NCI-H446 treated with DMSO at 0.1 percent for 48 hours (cell line): ENCODE measurements at regions not wholly inside any gene's neighbourhood (a gene's known extent, or its start where the extent isn't known, plus 50 kb on each side); places are given as distances from the start of the nearest gene placed in this dataset.

Experiments
- DNase-seq: peaks from one replicate; lab custom pipeline; 2025; lab: John Stamatoyannopoulos, UW

DNA sequence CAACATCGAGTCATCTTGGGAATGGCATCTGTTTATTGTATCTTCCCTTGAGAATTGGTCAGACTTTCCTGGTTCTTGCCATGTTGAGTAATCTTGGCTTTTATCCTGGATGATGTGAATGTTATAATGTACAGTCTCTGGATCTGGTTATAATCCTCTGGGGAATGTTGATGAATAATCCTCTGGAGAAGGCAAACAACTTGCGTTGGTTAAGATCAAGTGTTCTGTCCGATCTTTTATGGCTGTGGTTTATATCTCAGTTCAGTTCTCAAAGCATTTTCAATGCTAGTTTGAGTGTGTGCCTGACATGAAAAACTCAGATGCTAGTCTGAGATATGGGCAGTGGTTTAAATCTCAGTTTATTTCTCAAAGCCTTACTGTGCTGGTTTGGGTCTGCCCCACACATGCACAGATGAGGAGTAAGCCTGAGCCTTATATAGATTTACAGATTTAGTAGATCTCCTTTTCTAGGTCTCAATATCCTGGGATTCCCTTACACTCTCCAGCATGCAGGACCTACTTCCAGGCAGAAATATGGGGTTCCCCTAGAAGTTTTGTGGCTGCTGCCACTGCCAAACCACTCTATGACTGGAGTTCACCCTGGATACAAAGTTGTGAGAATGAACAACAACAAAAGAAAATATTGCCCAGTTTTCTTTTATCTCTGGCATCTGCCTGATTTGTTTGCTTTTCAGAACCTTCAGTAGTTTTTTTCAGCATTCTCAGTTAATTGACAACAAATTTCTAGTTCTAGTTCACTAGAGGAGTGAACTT lies 191.8 kb upstream of the MAN1A1 start:
- peak; percentile 30 for DNase-seq

DNA sequence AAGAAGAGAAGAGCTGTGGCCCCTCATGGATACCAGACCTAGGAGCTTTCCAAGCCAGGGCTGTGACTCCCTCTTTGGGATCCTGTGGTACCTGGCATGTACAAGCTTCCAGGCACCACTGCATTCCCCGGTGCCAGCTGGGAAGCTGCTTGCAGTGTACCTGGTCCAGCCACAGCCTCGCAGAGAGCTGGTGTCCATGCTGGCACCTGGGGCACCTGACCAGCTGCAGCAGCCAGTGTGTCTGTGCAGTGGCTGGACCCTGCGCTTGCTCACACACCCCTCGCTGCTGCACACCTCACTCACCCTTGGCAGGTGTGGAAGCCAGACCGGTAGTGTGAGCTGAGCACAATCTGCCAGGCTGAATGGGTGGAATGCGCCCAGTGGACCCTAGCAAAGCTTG lies 190.9 kb upstream of the MAN1A1 start:
- no peak for DNase-seq

DNA sequence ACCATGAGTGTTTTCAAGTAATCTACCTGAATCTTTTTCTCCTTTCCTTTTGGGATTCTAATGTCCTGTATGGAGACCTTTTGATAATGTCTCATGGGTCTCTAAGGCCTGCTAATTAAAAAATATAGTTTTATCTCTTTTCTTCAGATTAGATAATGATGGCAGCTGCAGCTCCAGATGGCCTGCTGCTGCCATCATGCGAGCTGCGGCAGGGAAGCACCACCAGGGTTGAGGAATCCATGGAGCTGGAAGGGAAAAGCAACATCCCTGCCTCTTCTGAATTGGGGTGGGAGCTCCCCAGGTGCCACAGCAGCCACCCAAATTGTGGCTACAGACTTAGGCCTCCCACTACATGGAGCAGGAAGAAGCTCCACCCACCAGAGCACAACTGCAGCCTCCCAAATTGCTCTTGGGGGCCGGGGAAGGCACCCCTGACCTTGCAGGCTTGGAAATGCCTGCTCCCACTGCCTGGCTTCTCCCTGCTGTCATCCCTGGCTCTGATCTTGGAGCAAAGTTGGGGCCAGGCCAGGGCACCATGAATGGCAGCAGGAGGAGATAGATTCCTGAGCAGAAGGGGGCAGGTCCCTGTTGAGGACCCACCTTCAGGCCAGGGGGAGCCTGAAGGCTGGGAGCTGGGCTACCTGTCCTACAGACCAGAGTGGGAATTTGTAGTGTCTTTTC lies 189.6 kb upstream of the MAN1A1 start:
- no peak for DNase-seq

DNA sequence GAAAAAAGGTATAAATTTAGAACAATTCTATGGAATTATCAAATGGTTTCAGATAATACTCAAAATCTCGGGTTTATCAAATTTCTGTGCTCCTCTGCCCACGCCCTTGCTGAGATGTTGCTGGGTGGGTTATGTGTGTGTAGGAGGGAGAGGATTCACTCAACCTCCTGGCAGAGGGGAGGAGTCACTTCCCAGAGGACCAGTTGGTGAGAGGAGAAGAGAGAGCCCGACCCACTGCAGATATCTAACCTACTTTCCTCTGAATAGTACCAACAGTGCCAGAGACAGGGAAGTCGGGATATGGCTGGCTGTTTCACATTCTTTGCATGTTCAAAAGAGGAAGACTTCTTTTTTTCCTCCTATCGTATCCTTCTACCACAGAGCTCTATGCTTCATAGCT lies 187.1 kb upstream of the MAN1A1 start:
- no peak for DNase-seq

DNA sequence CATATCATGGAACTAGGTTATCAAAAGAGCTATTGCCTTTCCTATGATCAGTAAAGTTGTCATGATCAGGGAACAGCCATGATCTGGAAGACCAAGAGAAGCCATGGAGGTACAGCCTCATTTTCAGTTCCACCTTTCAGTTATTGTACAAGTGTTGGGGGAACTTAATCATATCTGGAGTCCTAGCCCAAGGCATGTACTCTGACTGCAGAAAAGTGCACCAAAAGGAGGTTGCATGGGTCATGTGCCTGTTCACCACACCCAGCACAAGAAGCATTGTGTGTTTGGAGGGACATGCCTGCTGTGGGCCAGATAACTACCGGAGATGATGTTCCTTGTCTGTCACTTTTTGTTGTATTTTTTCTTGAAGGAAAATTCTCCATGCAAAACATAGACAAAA lies 185.8 kb upstream of the MAN1A1 start:
- no peak for DNase-seq

DNA sequence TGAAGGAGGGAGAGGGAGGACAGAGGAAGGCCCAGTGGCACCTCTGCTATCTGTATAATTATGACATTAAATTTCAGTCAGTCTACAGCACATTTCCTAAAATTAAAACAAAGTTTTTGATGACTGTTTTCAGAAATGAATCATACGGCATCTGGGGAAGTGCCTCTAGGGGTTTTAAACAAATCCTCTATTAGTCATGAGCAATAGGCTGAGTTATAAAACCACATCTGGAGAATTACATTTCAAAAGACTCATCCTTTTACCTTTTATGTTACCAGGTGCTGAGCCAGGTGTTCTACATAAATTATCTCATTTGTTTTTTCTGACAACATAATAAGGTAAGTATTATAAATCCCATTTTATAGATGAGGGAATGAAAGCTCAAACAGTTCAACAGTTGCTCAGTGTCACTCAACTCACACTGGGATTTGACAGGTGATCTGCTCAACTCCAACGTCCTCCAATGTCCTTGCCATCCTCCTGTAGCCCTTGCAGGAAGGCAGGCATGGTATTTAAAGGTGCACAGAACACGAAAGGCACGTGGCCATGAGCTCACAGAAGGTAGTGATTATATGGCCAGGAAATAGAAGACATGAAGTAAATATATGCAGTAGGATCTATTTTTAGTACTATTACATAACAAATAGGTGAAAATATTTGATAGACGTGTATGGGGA lies 184.2 kb upstream of the MAN1A1 start:
- DNase-seq = no peak

DNA sequence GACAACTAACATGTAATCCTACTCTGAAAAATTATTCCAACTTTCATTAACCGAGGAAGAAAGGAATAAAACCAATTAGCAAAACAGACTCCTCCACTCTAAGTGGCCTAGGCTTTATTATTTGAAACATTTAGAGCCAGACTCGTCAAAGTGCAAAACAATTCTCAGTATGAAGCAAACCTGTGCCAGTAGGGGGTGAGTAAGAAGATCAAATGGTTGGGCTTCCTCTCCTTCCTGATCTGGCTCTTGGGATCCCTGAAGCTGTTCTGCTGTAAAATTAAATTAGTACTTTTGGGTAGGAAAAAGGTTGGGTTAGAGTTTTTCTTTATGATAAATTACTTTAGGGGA lies 177.6 kb upstream of the MAN1A1 start:
- no peak for DNase-seq

DNA sequence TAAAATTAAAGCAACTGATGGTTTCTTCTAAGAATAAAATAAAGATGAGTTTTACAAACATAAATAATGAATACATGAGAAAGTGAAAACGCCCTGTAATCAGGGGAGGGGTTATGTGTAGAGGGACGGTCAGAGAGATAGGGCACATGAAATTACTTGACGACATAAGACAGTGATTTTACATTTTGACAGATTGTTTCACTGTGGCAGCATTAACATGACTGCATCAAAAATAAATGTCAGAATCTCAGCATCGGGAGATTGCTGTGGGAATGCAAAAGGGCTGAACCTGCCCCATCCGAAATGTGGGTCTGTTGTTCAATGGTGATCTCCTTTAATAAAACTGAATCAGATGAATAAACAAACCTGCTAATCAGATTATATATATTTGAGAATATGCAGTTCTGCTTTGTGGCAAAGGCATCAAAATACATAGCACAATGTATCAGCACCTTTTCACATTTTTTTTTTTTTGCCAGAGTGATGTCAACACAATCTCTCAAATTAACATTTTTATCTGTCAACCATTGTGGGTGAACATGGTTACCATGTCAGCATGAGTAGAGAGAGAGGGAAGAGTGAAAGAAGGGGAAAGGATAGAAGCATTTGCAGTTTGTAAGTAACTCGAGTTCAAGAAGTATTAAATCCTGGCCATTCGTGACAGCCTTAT lies 177.1 kb upstream of the MAN1A1 start:
- DNase-seq = no peak

DNA sequence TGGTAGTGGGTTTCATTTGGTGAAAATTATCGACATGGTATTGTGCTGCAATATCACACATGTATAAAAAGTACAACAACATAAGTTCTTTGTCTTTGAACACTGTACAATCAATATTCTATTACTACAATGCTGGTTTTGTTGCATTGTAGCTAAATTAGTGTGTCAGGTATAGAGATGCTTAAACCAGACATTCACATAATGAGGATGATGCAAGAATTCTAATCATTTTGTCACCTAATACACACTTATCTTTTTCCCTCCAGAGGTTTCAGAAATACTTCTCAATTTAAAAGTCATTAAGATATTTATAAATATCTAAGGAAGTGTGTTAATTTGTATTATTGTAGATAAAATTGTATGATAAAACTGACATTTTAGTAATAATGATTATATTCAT lies 174.8 kb upstream of the MAN1A1 start:
- no peak for DNase-seq

DNA sequence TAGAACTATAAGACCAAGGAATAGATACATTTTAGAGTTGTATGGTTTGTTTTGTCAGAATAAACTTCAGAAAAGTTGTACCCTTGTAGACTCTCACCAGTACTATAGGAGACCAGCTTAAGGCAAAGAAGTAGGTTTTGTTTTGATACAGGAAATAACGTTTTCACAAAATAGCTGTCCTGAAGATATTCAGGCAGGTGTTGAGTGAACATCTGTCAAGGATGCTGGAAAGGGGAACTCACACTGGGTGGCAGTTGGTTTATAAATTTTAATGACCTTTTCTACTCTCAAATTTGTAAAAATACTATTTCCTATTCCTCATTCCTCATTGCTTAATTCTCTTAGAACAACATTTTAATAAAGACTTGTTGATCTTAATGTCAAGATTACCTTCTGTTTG lies 174.0 kb upstream of the MAN1A1 start:
- DNase-seq = no peak

DNA sequence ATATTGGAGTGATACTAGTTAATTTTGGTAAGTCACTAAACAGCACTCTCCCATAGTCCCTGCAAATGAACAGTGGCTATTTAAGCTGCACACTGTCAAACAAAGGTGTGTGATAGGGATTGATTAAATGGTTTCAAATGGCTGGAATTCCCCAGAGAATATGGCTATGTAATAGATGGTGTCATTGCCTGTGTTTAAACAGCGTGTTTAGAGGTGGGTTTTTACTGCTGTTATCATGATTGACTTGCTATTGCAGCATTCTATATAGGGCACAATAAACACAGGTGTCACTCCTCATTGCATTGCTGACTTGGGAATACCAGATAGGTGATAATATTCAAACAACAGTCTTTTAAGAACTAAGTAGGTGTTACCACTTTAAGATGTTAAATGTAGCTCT lies 171.7 kb upstream of the MAN1A1 start:
- no peak for DNase-seq

DNA sequence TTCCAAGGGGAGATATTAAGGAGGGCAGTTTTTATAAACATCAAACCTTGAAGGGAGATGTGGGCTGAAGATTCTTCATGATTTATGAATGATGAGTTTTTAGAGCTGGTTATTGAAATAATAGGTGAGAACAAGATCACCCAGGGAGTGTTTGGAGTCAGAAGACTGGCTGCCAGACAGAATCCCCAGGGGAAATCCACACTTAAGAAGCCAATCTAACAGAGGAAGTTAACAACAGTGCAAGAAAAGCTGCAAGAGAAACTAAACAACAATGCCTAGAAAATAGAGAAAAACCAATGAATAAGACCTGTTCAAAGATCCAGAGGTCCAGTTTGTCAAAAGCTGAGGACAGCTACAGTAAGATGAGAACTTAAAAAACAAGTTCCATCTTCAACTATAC lies 167.9 kb upstream of the MAN1A1 start:
- no peak for DNase-seq

DNA sequence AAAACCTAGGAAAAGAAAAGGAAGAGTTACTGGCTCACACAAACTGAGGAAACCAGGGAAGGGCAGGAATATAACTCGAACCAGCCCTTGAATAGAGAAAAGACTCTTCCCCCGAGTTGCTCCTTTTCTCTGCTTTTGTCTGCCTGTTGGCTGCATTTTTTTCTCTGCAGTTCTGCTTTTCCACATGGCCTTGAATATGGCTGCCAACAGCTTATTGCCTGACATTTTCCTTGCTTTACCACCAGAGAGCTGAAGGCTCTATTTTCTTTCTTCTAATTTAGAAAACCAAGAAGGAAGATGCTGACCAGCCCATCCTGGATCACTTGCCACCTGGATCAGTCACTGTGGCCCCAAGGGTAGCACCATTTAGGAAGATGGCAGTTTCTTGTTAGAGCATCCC lies 164.8 kb upstream of the MAN1A1 start:
- DNase-seq = no peak

DNA sequence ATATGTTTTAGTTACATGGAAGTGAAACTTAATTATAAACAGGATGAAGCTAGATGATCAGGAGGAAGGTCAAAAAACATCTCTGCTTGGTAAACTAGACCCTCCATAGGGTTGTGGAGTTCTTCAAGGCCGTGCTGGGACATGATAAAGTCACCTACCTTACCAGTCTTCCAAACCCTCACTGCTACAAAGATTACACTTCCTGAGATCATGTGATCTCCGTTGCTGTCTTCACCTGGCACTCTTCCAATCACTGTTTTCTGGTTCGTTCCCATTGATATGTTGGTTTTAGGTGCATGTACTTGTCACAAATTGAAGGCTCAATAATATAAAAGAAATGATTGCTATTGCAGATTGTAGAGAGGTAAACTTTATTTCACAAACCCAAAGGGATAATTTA lies 161.5 kb upstream of the MAN1A1 start:
- DNase-seq = no peak

DNA sequence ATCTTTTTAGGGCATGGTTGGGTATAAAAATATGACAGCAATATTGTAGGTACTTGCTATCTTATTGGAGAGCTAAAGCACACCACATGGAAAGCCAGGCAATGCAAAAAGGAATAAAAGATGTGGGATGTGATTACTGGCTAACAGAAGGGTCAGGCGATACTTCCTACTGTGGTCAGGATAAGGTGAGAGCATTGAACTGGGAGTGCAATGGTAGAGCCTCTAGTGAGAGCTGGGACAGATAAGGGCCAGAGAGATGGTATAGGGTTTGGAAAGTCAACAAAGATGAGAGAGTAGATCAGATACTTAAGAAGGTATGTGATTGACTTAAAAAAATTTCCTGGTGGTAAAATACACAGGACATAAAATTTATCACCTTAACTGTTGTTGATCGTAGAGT lies 160.7 kb upstream of the MAN1A1 start:
- DNase-seq = no peak

DNA sequence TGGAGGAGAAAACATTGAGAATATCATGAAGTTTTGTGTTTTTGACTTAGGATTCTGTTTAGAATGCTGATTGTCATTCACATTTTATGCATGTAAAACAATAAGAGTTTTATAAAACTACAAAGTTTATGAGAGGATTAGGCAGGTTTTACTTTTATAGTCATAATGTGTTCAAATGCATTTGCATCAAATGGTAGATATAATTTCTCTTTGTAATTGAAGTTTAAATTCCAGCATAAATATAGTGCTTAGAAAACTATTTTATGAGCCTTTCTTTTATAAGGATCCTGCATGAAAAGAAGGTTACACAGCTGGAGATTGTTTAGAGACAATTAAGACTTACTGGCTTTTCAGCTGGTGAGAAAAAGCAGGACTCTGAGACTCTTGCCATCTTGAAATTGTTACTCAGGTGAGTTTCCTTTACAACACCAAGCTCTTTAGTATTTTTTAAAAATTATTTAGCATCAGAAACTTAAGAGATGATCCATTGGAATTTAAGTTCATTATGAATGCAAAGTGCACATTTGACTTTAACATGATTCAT lies 157.1 kb upstream of the MAN1A1 start:
- DNase-seq = no peak

DNA sequence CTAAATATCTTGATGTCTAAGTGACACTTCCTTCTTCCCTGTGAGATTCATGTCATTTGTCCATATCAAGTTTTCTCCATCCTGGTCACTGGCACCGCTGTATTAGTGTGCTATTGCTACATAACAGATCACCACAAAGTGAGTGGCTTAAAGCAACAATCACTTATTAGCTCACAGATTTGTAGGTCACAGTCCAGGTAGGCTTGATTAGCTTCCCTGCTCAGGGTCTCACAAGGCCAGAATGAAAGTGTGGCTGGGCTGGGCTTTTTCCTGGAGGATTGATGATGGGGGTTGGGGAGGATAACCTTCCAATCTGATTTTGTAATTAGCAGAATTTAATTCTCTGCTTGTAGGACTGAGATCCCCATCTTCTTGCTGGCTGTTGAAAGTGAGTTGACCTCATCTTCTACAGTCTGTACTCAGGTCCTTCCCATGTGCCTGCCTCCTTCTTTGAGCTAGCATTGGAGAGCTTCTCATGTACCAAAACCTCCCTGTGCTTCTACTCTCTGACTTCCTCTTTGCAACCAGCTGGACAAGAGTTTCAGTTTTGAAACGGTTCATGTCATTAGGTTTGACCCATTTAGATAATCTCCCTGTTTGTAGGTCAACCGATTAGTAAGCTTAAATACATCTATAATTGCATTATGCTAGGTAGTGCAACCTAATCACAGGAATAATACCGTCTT lies 152.4 kb upstream of the MAN1A1 start:
- DNase-seq = no peak

DNA sequence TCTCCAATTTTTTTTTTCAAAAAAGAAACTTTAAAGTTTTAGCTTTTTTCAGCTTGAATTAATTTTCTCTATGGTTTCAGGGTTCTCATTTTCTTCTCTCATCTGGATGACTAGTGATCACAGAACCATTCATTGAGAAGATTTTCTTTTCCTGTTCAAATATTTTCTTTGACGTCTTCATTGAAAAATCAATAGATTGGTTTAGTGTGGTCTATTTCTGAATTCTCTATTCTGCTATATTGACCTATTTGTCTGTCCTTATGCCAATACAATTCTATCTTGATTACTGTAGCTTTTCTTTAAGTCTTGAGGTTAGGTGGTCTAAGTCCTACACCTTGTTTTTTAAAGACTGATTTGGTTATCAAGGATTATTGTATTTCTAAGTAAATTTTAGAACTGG lies 150.2 kb upstream of the MAN1A1 start:
- DNase-seq = no peak

DNA sequence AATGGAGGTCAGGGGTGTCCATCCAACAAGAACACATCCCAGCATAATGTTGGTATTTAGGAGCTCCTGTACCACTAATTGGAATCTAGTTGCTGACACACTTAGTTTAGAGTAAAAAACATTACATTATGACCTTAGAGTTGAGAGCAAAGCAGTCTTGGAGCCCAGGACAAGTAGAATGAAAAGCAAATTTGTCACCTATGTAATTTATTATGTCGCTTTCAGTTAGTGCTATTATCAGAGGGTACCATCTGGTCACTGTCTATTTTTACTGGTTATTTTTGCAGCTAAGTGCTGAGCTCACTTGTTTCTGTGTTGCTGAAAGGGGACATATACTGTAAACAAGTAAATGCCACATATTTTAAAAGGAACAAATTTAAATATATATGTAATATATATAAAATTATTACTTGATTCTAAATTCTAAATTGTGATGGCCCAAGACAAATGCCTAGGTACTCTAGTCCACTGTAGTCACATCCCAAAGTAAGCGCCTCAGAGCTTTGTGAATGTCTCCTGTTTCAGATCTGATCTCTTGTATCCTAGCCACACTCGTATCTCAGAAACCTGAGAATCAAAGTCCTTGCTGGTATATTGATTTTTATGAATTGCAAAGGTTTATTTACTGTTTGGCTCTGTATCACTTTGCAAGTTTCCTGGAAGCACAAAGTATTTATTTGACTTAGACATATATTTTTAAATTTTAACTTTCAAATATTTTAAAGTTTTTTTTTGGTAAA lies 148.6 kb upstream of the MAN1A1 start:
- DNase-seq = no peak

DNA sequence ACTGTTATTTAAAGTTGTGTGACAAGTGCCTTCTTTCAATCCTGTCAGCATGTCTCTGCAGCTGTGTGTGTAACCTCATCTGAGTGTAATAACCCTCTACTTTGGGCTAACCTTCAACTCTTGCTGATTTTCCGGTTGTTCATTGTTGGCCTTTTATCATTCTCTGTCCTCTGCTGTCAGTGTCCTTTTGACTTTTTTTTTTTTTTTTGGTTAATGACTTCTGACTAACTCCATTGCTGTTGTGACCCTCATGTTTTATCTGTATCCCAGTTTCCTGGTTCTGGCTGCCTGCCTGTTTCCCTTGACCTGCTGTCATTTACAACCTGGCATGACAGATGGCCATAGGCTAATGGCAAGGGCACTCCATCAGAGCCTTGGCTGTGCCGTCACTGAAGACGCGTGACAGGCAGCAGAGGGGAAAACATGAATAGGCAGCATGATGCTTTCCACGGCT lies 145.7 kb upstream of the MAN1A1 start:
- no peak for DNase-seq

DNA sequence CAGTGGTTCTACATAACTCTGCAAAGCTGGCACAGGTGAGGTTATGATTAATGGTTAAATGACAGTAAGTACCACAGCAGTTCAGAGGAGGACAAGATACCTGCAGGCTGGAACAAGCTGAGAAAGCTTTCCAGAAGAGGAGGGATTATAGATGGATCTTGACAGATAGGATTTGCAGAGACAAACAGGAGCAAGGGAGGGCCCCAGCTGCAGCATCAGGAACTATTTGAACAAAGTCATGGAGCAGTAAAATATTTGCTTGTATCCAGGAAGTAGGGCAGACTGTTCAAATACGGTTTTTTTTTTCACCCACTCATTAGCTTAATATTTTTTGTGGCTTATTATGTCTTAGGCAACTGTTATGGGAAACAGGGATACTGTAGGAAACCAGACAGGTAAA lies 144.4 kb upstream of the MAN1A1 start:
- DNase-seq = no peak
